ENCODE measurements at regions not wholly inside any gene's neighbourhood (a gene's known extent, or its start where the extent isn't known, plus 50 kb on each side); places are given as distances from the start of the nearest gene placed in this dataset.

GRCh38 chr1:61004262-61005003 is 77.9 kb upstream of the NFIA start:
- TF ChIP-seq, protein P1, sequence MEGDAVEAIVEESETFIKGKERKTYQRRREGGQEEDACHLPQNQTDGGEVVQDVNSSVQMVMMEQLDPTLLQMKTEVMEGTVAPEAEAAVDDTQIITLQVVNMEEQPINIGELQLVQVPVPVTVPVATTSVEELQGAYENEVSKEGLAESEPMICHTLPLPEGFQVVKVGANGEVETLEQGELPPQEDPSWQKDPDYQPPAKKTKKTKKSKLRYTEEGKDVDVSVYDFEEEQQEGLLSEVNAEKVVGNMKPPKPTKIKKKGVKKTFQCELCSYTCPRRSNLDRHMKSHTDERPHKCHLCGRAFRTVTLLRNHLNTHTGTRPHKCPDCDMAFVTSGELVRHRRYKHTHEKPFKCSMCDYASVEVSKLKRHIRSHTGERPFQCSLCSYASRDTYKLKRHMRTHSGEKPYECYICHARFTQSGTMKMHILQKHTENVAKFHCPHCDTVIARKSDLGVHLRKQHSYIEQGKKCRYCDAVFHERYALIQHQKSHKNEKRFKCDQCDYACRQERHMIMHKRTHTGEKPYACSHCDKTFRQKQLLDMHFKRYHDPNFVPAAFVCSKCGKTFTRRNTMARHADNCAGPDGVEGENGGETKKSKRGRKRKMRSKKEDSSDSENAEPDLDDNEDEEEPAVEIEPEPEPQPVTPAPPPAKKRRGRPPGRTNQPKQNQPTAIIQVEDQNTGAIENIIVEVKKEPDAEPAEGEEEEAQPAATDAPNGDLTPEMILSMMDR (IDR thresholded peaks at IDR 0.05; ENCODE audit: insufficient read depth, low read depth, low read length) = no peak
- no peak for DNase-seq (ENCODE audit: low read depth)
- H3K27me3 ChIP-seq (ENCODE audit: control insufficient read depth, insufficient read depth, low read length) = peaks cover 5% of the 10 kb centered on the region
- H3K36me3 ChIP-seq (ENCODE audit: control insufficient read depth, insufficient read depth, low read length) = no peaks in the 10 kb centered on the region
- ChIA-PET CTCF (no interaction called here), POLR2A (no interaction called here)
- no peak overlapping the region for H3K4me3 ChIP-seq (ENCODE audit: low read depth, low read length)

DNA sequence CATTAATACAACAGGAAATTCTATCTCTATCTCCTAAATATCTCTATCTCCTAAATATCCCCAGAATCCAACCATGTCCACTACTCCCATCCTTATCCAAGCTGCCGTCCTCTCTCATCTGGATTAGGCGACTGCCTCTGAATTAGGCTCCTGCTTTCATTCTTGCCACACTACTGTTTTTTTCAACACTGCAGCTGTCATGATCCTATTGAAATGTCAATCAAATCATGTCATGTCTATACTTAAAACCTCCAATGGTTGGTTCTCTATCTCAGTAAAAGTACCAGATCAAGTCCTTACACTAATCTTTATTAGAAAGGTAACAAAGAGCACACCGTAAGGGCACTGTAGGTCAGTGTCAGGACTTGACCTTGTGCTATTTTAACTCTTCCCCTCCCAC is 82.0 kb upstream of the NFIA start:
- TF ChIP-seq, protein P1 (IDR thresholded peaks at IDR 0.05; ENCODE audit: insufficient read depth, low read depth, low read length) = no peak

DNA sequence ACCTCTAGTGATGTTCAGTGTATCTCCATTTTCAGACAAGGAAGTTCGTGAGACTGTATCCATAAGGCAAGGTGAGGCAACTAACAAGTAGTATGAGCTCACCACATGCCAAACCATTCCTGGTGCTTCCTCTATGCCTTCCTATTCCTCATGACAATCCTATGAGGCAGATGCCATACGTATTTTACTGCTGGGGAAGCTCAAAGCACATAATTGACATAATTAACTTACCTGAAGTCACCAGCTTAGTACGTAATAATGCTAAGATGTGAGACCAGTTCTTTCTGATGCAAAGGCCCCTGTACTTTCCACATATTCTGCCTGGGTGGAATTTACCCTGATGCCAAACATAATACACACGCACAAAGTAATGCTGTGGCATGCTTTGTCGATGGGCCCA is 83.6 kb upstream of the NFIA start:
- ChIA-PET CTCF (no interaction called here), POLR2A (no interaction called here)
- DNase-seq (ENCODE audit: low read depth) = no peak
- TF ChIP-seq, protein P1 (IDR thresholded peaks at IDR 0.05; ENCODE audit: insufficient read depth, low read depth, low read length) = no peak
- H3K4me3 ChIP-seq (ENCODE audit: low read depth, low read length) = no peak overlapping the region
- peaks cover 2% of the 10 kb centered on the region; the same call in 1 of the 2 replicates for H3K27me3 ChIP-seq (ENCODE audit: control insufficient read depth, insufficient read depth, low read length)
- no peaks in the 10 kb centered on the region for H3K36me3 ChIP-seq (ENCODE audit: control insufficient read depth, insufficient read depth, low read length)

More for the DNA sequence above, 82.0 kb upstream of the NFIA start:
- POLR2A ChIA-PET = no interaction called here
- no peaks in the 10 kb centered on the region for H3K36me3 ChIP-seq (ENCODE audit: control insufficient read depth, insufficient read depth, low read length)
- H3K27me3 ChIP-seq (ENCODE audit: control insufficient read depth, insufficient read depth, low read length) = peaks cover 2% of the 10 kb centered on the region; the same call in 1 of the 2 replicates
- no peak overlapping the region for H3K4me3 ChIP-seq (ENCODE audit: low read depth, low read length)
- CTCF ChIA-PET = no interaction called here
- DNase-seq (ENCODE audit: low read depth) = no peak

GRCh38 chr1:60994828-60995492 is 87.4 kb upstream of the NFIA start:
- no peak for DNase-seq (ENCODE audit: low read depth)
- Histone ChIP-seq H3K36me3 (ENCODE audit: control insufficient read depth, insufficient read depth, low read length) (no peaks in the 10 kb centered on the region), H3K4me3 (ENCODE audit: low read depth, low read length) (no peak overlapping the region), H3K27me3 (ENCODE audit: control insufficient read depth, insufficient read depth, low read length) (no peaks in the 10 kb centered on the region; the same call in 1 of the 2 replicates)
- POLR2A ChIA-PET = no interaction called here
- TF ChIP-seq, protein P1 (IDR thresholded peaks at IDR 0.05; ENCODE audit: insufficient read depth, low read depth, low read length) = no peak
- CTCF ChIA-PET = no interaction called here

DNA sequence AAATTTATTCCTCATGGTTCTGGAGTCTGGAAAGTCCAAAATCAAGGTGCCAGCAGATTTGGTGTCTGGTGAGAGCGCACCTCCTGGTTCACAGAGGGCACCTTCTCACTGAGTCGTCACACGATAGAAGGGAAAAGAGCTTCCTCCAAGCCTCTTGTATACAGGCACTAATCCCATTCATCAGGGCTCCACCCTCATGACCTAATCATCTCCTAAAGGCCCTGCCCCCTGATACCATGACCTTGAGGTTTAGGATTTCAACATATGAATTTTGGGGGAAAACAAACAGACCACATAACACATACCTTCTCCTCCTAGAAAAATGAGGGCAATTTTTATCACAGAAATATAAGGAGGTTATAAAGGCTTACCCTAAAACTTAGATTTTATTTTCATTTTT is 88.0 kb upstream of the NFIA start:
- no peak overlapping the region for H3K4me3 ChIP-seq (ENCODE audit: low read depth, low read length)
- TF ChIP-seq, protein P1 (IDR thresholded peaks at IDR 0.05; ENCODE audit: insufficient read depth, low read depth, low read length) = no peak
- H3K27me3 ChIP-seq (ENCODE audit: control insufficient read depth, insufficient read depth, low read length) = no peaks in the 10 kb centered on the region; the same call in 1 of the 2 replicates
- no peaks in the 10 kb centered on the region for H3K36me3 ChIP-seq (ENCODE audit: control insufficient read depth, insufficient read depth, low read length)
- POLR2A ChIA-PET = no interaction called here
- DNase-seq (ENCODE audit: low read depth) = no peak
- CTCF ChIA-PET = interaction anchor here (0.6 kb wide), 1 partner anchor 340 kb away, joined by 3 read pairs; no protein-coding TSS in a partner anchor
